WTC11 (cell line): ENCODE measurements at regions not wholly inside any gene's neighbourhood (a gene's known extent, or its start where the extent isn't known, plus 50 kb on each side); places are given as distances from the start of the nearest gene placed in this dataset.

Experiments used
- ATAC-seq: fragments of 200-7000 bp; cut with Tn5 transposase; 2 replicates; pipeline ENCODE4 v1.10.0; 2021; ENCODE audit warnings: mild to moderate bottlenecking, moderate library complexity
- CTCF ChIA-PET: fragments of 300-600 bp; sonication (Branson Sonifier 250); formaldehyde crosslinking; loops from one replicate; lab custom pipeline; 2021; ENCODE audit warnings: antibody characterized with exemption; lab: Charles Lee
- POLR2A ChIA-PET: fragments of 350-600 bp; sonication (Branson Sonifier 250); formaldehyde crosslinking; loops from one replicate; lab custom pipeline; 2021; ENCODE audit warnings: antibody characterized with exemption; lab: Charles Lee
- DNase-seq: peaks from one replicate; pipeline ENCODE4 v3.0.0; 2021; ENCODE audit warnings: low spot score
- H3K27ac Mint-ChIP-seq: 2 replicates; pipeline ENCODE4 v1.8.0; 2021; ENCODE audit warnings: mixed read lengths
- H3K27me3 Mint-ChIP-seq: 2 replicates; pipeline ENCODE4 v1.8.0; 2021; ENCODE audit warnings: low read depth, mild to moderate bottlenecking, moderate library complexity, mixed read lengths
- H3K36me3 Mint-ChIP-seq: 2 replicates; pipeline ENCODE4 v1.8.0; 2021; ENCODE audit warnings: mixed read lengths
- H3K4me1 Mint-ChIP-seq: 2 replicates; pipeline ENCODE4 v1.8.0; 2022; ENCODE audit warnings: mixed read lengths
- H3K4me3 Mint-ChIP-seq: 2 replicates; pipeline ENCODE4 v1.8.0; 2021; ENCODE audit warnings: mild to moderate bottlenecking, moderate library complexity, mixed read lengths
- H3K9me3 Mint-ChIP-seq: 2 replicates; pipeline ENCODE4 v1.8.0; 2021; ENCODE audit warnings: mixed read lengths
- AR ChIP-seq: fragments of 250-450 bp; sonication (Bioruptor Pico); IDR thresholded peaks from 2 replicates; pipeline ENCODE4 v1.9.0; 2021; ENCODE audit warnings: mild to moderate bottlenecking
- ATF2 ChIP-seq: sonication (generic); formaldehyde crosslinking; IDR thresholded peaks from 2 replicates; pipeline ENCODE4 v1.8.1; 2022; ENCODE audit warnings: low read depth, missing genetic modification reagents, borderline replicate concordance
- E2F1 ChIP-seq: sonication (generic); formaldehyde crosslinking; IDR thresholded peaks from 2 replicates; pipeline ENCODE4 v1.8.0; 2022; ENCODE audit warnings: mild to moderate bottlenecking, missing genetic modification reagents
- KAT7 ChIP-seq: sonication (generic); formaldehyde crosslinking; IDR thresholded peaks from 2 replicates; pipeline ENCODE4 v1.8.1; 2023; ENCODE audit warnings: missing genetic modification reagents, mild to moderate bottlenecking, borderline replicate concordance
- MYBL2 ChIP-seq: sonication (generic); formaldehyde crosslinking; IDR thresholded peaks from 2 replicates; pipeline ENCODE4 v1.8.1; 2023; ENCODE audit warnings: mild to moderate bottlenecking, moderate library complexity, missing genetic modification reagents
- PREB ChIP-seq: sonication (generic); formaldehyde crosslinking; IDR thresholded peaks from 2 replicates; pipeline ENCODE4 v1.8.1; 2022; ENCODE audit warnings: mild to moderate bottlenecking, missing genetic modification reagents, moderate library complexity, borderline replicate concordance
- SOX15 ChIP-seq: fragments of 250-450 bp; sonication (Bioruptor Pico); IDR thresholded peaks from 2 replicates; pipeline ENCODE4 v1.9.0; 2021; ENCODE audit warnings: mild to moderate bottlenecking
- USF1 ChIP-seq: sonication (generic); formaldehyde crosslinking; IDR thresholded peaks from 2 replicates; pipeline ENCODE4 v1.8.0; 2022; ENCODE audit warnings: mild to moderate bottlenecking, missing genetic modification reagents
- ZBTB43 ChIP-seq: sonication (generic); formaldehyde crosslinking; IDR thresholded peaks from 2 replicates; pipeline ENCODE4 v1.8.1; 2023; ENCODE audit warnings: mild to moderate bottlenecking, missing genetic modification reagents
- ZNF138 ChIP-seq: sonication (generic); formaldehyde crosslinking; conservative IDR thresholded peaks from 2 replicates; pipeline ENCODE4 v1.8.1; 2022; ENCODE audit warnings: mild to moderate bottlenecking, moderate library complexity, missing genetic modification reagents
- ZNF232 ChIP-seq: sonication (generic); formaldehyde crosslinking; IDR thresholded peaks from 2 replicates; pipeline ENCODE4 v1.8.0; 2022; ENCODE audit warnings: mild to moderate bottlenecking, missing genetic modification reagents
- ZNF396 ChIP-seq: fragments of 250-450 bp; sonication (Bioruptor Pico); IDR thresholded peaks from 2 replicates; pipeline ENCODE4 v1.8.0; 2021; ENCODE audit warnings: mild to moderate bottlenecking, moderate library complexity, borderline replicate concordance

GRCh38 chr13:44808185-44808584, 181.1 kb downstream of the NUFIP1 start:
- POLR2A ChIA-PET = no interaction called here
- no peak overlapping the region for H3K4me3 Mint-ChIP-seq

More at GRCh38 chr13:44808185-44808584, 181.1 kb downstream of the NUFIP1 start:
- CTCF ChIA-PET = interaction anchor here (1.1 kb wide), 1 partner anchor 10 kb away, joined by 4 read pairs; no protein-coding TSS in a partner anchor
- Mint-ChIP-seq H3K27ac (no peak overlapping the region), H3K27me3 (no peaks in the 10 kb centered on the region), H3K4me1 (peaks cover 3% of the 10 kb centered on the region), H3K9me3 (no peaks in the 10 kb centered on the region), H3K36me3 (no peaks in the 10 kb centered on the region)
- DNase-seq = no peak
- no peak for ATAC-seq
- TF ChIP-seq AR (CRISPR knock-in tag) (no peak), ZNF138 (no peak), PREB (no peak), E2F1 (no peak), KAT7 (CRISPR knock-in tag) (no peak), ZBTB43 (CRISPR knock-in tag) (no peak), ZNF396 (CRISPR knock-in tag) (no peak), USF1 (CRISPR knock-in tag) (no peak), MYBL2 (CRISPR knock-in tag) (no peak), ZNF232 (CRISPR knock-in tag) (no peak), SOX15 (no peak), ATF2 (CRISPR knock-in tag) (no peak)
